ENCODE measurements at regions not wholly inside any gene's neighbourhood (a gene's known extent, or its start where the extent isn't known, plus 50 kb on each side); places are given as distances from the start of the nearest gene placed in this dataset.

DNA sequence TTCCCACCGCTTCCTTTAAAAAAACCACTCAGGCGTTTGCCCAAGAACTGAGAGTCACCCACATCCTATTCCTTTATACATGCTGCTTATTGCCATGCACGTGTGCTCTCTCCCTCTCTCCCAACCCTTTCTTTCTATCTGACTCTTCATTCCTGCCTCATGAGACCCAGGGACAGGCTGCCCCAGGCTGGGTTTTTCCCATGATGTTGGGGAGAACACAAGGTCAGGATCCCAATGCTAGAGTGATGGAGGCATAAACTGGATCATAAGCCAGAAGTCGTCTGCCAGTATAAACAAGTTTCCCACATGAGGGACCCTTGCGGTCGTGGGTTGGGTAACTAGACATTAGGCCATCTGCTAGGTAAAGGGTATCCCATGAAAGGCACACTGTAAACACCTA lies 64.9 kb downstream of the CD2 start:
- DNase-seq = no peak

GRCh38 chr1:116820369-116820768 lies 66.1 kb downstream of the CD2 start:
- DNase-seq = no peak

DNA sequence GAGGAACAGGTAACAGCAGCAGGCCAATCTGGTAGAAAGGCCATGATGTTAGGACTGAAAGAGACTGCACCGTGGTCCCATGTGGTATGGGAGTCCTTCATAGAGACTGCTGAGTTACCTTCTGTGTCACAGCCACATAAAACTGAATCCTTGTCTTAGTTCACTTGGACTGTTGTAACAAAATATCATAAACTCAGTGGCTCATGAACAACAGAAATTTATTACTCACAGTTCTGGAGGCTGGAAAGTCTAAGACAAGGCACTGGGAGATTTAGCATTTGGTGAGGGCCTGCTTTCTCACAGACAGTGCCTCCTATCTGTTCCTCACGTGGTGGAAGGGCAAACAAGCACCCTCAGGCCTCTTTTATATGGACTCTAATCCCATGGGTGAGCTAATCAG lies 67.5 kb downstream of the CD2 start:
- DNase-seq = no peak

DNA sequence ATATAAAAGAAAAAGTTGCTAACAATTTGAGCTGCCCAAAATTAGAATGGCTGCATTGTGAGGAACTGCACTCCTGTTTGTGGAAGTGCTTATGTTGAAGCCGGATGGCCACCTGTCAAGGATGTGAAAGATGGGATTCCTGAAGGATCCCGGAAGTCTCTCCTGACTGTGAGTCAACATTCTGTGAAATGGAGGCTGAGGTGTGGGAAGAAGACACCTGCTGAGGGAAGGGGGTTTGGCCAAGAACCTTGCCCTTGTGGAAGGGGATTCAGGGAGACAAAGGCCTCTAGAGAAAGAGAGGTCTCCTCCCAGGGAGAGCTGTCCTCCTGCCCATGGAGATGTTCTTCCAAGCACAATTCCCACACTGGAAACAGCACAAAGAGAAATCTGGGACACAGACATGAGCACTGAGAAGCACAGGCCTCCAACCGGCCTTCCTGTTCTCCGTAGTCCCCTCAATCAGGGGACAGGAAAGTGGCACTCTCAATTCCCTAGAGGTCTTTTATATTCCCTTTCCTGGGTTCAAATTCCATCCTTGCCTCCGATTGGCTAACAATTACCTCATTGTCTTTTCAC lies 70.5 kb downstream of the CD2 start:
- no peak for DNase-seq

DNA sequence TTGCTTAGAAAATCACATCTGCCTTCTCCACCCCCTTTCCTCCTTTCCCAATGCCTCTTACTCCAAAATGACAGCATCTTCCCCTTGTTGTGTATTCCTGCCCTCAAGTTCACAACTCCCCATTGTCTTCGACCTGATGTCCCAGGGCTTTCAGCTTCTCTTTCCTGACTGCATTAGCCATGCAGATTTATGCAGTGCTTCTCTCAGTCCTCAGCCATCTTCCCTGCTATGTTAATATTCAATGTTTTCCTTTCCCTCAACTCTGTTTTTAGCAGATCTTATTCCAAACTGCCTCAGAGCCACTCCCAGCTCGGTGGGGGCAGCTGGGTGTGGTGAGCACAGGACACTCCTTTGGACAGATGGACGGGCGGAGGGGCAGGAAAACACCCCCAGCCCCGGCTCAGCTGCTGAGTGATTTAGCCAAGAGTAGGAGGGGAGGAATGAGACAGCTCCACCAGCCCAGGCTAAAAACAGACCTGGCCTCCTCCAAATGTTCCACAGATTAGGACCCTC lies 71.0 kb downstream of the CD2 start:
- peak; percentile 83 for DNase-seq

DNA sequence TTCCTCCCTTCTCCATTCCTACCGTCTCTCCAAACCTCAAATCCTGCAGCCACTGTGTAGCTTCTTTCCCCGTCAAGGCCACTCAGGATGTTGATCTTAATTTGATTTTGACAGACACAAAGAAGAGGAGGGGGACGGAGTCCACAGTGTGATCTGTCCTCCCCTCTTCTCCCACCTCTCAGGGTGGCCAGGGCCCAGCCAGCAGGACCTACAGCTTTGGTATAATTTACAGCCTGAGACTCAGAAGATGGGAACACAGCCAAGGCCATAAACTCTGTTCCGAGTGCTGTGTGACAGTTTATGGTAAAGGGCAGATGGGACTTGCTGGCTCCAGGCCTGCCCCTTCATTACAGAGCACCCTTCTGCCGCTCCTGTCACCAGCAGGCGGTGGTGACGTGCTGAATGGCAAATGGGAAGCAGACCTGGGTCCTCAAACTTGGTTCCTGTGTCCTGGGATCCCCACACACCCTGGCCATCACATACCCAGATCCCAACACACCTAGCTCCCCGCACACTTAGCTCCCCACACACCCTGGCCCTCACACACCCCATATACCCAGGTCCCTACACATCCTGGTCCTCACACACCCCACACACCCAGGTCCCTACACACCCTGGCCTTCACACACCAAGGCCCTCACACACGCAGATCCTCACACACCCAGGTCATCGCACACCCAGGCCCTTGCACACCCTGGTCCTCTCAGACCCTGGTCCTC lies 71.6 kb downstream of the CD2 start:
- peak; percentile 49 for DNase-seq

DNA sequence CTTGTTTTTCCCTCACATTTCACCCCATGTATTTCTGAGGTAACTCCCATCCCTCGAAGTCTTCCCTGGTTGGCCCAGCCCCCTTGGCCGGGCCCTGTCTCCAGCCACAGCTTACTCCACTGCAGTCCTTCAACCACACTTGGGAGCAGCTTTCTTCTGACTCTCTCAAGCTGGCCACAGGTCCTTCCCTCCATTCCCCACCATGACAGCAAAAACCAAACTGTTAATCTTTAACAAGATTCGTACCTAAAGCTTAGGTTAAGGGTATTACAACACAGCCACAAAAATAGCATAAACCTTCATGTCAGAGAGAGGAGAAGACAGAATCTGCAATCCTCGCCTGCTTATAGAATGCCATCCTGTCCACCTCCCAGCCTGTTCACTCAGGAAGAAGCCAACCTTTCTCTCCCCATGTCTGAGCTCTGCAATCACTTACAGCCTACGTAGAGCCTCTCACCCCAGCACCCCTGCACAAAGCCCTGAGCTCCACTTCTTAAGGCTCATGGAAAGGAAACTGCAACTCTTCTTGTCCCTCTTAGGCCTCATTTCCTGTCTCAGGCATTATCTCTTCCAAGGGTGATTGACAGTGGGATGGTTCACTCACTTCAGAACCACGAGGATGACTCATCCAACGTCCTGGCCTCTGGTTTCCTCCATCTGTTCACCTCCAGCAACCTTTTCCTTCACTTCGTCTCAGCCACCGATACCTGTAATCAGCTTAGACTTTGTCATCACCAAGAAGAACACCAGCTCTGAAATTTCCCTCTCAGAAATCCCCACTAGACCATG lies 72.8 kb downstream of the CD2 start:
- DNase-seq = no peak

DNA sequence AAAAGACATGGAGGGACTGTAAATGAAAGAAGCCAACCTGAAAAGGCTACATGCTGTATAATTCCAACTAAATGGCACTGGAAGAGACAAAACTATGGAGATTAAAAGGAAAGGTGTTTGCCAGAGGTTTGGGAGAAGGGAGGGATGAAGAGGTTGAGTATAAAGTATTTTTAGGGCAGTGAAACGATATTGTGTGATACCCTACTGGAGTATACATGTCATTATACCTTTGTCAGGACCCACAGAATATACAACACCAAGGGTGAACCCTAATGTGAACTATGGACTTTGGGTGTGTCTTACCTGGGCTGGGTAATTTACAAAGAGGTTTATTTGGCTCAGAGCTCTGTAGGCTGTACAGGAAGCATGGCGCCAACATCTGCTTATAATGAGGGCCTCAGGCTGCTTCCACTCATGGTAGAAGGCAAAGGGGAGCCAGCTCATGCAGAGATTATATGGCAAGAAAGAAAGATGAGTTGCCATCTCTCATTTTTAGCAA lies 73.4 kb downstream of the CD2 start:
- no peak for DNase-seq

GRCh38 chr1:116832308-116832931 lies 77.3 kb upstream of the PTGFRN start:
- no peak for DNase-seq

- DNase-seq = no peak
Measured at GRCh38 chr1:116832932-116833578, 76.7 kb upstream of the PTGFRN start.

- no peak for DNase-seq
Measured at GRCh38 chr1:116833718-116834117, 76.0 kb upstream of the PTGFRN start.

- no peak for DNase-seq
Measured at GRCh38 chr1:116834595-116834994, 75.1 kb upstream of the PTGFRN start.

DNA sequence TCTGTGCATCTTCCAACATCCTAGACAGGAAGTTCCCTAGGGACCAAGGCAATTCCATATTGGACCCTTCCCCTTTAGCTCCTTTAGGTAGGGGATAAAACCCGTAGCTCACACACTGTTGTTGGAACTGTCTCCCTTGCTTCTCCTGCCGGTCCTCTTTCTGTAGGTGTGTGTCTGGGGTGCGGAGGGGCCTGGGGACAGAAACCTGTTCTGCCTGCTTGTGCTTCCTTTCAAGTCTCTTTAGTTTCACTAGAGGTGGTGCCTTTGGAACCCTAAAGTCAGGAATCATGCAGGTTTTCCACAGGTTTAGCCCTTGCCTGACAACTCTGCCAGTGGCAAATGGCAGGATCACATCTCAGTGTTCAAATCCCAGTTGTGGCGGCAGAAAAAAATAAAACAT lies 74.6 kb upstream of the PTGFRN start:
- DNase-seq = no peak

DNA sequence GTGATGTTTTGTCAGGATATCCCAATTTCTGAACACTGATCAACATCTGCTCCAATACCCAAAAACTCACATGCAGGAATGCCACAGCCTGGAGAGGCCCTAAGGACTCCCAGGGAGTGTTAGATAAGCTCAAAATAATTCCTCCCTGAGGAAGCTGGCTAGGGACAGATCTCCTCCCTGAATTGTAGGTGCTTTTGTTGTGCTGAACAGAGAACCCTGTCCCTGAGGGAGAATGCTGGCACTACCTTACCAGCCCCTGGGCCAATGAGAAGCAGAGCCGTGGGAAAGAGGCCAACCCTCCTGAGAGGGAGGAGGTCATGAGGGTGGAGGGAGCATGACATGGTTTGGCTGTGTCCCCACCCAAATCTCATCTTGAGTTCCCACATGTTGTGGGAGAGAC lies 73.6 kb upstream of the PTGFRN start:
- DNase-seq = no peak

GRCh38 chr1:116841569-116842344 lies 68.0 kb upstream of the PTGFRN start:
- DNase-seq = no peak

DNA sequence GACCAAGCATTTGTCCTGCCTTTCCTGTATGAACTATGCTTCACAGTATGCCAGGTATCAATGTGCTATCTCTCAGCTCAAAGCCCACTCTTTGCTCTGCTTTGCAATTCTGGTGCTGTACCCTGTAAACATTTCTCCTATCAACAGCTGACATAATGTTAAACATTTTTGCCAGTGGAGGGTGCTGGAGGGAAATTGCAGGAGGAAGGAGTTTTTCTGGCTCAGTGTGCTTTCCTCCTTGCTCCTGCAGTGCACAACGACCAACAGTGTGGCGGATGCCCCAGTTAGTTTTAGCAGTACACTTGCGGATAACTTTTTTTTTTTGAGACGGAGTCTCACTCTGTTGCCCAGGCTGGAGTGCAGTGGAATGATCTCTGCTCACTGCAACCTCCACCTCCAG lies 67.1 kb upstream of the PTGFRN start:
- no peak for DNase-seq

GRCh38 chr1:116844775-116845174 lies 64.9 kb upstream of the PTGFRN start:
- DNase-seq = no peak

DNA sequence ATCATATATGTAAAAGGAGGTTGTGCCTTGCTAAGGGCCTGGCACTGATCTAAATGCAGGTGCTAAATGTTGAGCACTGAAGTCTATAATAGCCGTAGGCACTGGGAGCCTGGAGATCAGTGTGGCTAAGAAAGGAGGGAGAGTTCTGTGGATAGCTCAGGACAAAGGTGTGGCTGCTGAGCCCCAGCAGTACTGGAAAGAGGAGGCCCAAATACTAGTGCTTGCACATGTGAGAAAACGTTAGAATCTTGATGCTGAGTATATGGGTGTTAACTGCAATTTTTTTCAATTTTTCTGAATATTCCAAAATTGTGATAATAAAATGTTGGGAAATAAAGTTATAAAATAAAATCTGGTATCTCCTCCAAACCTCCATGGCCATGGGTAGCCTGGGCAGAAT lies 62.5 kb upstream of the PTGFRN start:
- DNase-seq = no peak

DNA sequence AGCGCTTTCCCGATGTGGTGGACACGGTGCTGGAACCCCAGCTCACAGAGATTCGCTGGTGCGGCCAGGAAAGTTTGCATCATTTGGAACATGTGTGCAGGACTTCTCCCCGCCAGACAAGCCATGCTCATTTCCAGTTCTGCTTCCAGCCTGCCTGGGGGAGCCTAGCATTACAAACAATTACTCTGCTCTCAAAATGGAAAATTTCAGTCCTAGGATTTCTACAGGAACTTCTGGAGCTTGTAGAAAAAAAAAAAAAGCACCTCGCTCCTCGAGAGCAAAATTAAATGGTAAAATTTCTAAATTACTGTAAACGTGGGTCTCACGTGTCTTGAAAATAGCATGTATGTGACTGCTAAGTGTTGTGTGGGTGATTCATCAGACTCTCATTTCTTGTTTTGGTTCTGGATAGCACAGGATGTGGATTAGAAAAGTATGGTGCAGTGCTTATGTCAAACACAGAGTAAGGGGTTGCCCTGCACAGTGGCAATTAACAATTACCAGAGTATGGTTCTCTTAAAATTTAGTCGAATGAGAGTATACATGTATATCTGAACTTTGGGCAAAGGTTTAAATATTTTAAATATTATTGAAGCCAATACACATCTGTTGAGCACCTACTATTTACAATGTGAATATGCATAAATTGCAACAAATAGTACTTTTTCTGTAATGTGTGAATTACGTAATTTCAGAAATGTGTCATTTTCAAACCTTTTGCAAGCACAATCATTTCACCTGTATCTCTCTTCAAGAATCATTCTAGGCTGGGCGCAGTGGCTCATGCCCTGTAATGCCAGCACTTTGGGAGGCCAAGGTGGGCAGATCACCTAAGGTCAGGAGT lies 61.8 kb upstream of the PTGFRN start:
- DNase-seq = peak; percentile 95

DNA sequence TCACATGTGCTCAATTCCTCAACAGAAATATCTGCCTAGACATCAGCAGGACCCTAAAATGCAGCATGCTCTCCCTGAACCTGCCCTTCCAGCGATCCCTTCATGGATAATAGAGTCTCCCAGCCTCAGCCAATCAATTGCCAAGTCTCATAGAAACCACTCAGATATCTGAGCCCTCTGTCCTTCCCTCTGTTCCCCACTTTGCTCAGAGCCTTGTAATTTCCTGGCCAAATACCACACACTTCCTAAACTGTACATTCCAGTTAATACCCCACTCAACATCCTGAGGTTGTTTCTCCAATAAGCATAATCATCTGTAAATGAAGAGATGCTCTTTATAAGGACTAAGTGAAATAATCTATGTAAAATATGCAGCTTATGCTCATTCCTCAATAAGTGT lies 59.3 kb upstream of the PTGFRN start:
- DNase-seq = no peak

Data from muscle of arm (tissue), 1 donor.